ENCODE measurements at regions not wholly inside any gene's neighbourhood (a gene's known extent, or its start where the extent isn't known, plus 50 kb on each side); places are given as distances from the start of the nearest gene placed in this dataset.

- no peak overlapping the region for H3K4me3 ChIP-seq (ENCODE audit: control insufficient read depth, low read depth, low read length)
- no peak for TF ChIP-seq CTCF (IDR thresholded peaks at IDR 0.05; ENCODE audit: control insufficient read depth, insufficient read depth, low read depth, low read length, missing control alignments)
- DNase-seq (ENCODE audit: low read depth), result no peak
Measured at GRCh38 chr4:176014583-176015108, 51.0 kb upstream of the WDR17 start.

All from AG09309 (cell line).